Smooth muscle cell (in vitro differentiated cells): ENCODE measurements at regions not wholly inside any gene's neighbourhood (a gene's known extent, or its start where the extent isn't known, plus 50 kb on each side); places are given as distances from the start of the nearest gene placed in this dataset.

Source experiments
- DNase-seq: peaks from one replicate; lab custom pipeline; 2025; ENCODE audit not compliant: unreplicated experiment; lab: John Stamatoyannopoulos, UW
- H2AFZ ChIP-seq: fragments of 200-600 bp; sonication (generic); 2 replicates; pipeline ENCODE4 v1.6.0; 2016; ENCODE audit warnings: antibody characterized with exemption, low read depth, mild to moderate bottlenecking
- H3F3A ChIP-seq: fragments of 200-600 bp; sonication (generic); 2 replicates; pipeline ENCODE4 v1.6.0; 2017; ENCODE audit warnings: antibody characterized with exemption, low read depth
- H3K27ac ChIP-seq: fragments of 200-600 bp; sonication (generic); 2 replicates; pipeline ENCODE4 v1.5.1; 2016; ENCODE audit warnings: low read depth, mild to moderate bottlenecking
- H3K27me3 ChIP-seq: fragments of 200-600 bp; sonication (generic); 2 replicates; pipeline ENCODE4 v1.6.1; 2016; ENCODE audit warnings: low read depth, mild to moderate bottlenecking
- H3K36me3 ChIP-seq: fragments of 200-600 bp; sonication (generic); 2 replicates; pipeline ENCODE4 v1.5.1; 2016; ENCODE audit warnings: low read depth
- H3K4me1 ChIP-seq: fragments of 200-600 bp; sonication (generic); 2 replicates; pipeline ENCODE4 v1.5.1; 2016; ENCODE audit warnings: low read depth
- H3K4me2 ChIP-seq: fragments of 200-600 bp; sonication (generic); 2 replicates; pipeline ENCODE4 v1.6.0; 2016; ENCODE audit warnings: mild to moderate bottlenecking
- H3K4me3 ChIP-seq: fragments of 200-600 bp; sonication (generic); 2 replicates; pipeline ENCODE4 v1.5.1; 2016; ENCODE audit warnings: mild to moderate bottlenecking
- H3K79me2 ChIP-seq: fragments of 200-600 bp; sonication (generic); 2 replicates; pipeline ENCODE4 v1.6.0; 2016; ENCODE audit warnings: low read depth, mild to moderate bottlenecking
- H3K9ac ChIP-seq: fragments of 200-600 bp; sonication (generic); 2 replicates; pipeline ENCODE4 v1.6.0; 2016; ENCODE audit warnings: low read depth
- H3K9me3 ChIP-seq: fragments of 200-600 bp; sonication (generic); replicated peaks from 2 replicates; pipeline ENCODE4 v1.5.1; 2016; ENCODE audit warnings: low read depth
- H4K20me1 ChIP-seq: fragments of 200-600 bp; sonication (generic); 2 replicates; pipeline ENCODE4 v1.6.0; 2016; ENCODE audit warnings: low read depth
- WGBS: methylation state at CpG from one replicate; pipeline ENCODE4 v1.1.7; 2016; ENCODE audit warnings: low lambda C conversion rate; 5-methylcytosine and 5-hydroxymethylcytosine counted together
- TF ChIP-seq, protein P1 (sequence below): fragments of 200-600 bp; sonication (generic); IDR thresholded peaks from 2 replicates; pipeline ENCODE4 v1.5.1; 2017; ENCODE audit warnings: borderline replicate concordance, mild to moderate bottlenecking, antibody characterized with exemption; ENCODE audit not compliant: insufficient read depth, poor library complexity, severe bottlenecking

DNA sequence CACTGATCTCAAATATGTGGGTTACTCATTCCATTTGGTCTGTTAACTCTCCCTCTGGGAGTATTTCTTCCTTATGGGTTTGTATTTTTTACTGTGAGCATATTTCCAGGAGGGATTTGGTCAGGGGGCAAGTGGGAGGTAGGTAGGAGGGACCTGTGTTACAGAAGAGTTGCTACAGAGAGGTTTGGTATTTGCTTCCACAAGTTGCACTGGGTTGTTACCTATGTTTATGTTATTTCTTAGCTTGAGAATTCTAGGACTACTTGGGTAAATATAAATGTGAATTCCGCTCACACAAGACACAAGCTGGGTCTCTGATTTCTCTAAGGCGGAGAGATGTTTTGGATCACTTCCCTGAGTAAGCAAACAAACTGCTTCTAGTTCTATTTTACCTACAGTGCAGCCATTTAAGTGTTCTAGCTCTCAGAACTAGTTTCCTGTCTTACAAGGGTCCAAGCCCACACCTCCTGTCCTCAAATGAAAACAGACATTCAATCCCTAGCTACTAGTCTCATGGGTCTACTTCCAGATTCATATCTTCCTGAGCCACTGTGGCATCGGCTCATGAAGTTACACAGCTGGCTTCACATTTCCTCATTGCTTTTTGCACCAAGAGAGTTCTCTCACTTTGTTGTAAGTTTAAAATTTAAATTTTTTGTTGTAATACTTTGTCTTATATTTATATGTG is 75.4 kb upstream of the PPP1R3C start:
- Histone ChIP-seq H4K20me1 (no peaks in the 10 kb centered on the region), H3K4me3 (no peak overlapping the region), H2AFZ (no peak overlapping the region), H3K27me3 (no peaks in the 10 kb centered on the region), H3K4me1 (peaks cover 8% of the 10 kb centered on the region), H3K79me2 (no peaks in the 10 kb centered on the region), H3K9me3 (no peaks in the 10 kb centered on the region), H3K4me2 (no peak overlapping the region), H3K36me3 (no peaks in the 10 kb centered on the region), H3F3A (no peaks in the 10 kb centered on the region), H3K27ac (no peak overlapping the region), H3K9ac (no peak overlapping the region)
- TF ChIP-seq, protein P1, sequence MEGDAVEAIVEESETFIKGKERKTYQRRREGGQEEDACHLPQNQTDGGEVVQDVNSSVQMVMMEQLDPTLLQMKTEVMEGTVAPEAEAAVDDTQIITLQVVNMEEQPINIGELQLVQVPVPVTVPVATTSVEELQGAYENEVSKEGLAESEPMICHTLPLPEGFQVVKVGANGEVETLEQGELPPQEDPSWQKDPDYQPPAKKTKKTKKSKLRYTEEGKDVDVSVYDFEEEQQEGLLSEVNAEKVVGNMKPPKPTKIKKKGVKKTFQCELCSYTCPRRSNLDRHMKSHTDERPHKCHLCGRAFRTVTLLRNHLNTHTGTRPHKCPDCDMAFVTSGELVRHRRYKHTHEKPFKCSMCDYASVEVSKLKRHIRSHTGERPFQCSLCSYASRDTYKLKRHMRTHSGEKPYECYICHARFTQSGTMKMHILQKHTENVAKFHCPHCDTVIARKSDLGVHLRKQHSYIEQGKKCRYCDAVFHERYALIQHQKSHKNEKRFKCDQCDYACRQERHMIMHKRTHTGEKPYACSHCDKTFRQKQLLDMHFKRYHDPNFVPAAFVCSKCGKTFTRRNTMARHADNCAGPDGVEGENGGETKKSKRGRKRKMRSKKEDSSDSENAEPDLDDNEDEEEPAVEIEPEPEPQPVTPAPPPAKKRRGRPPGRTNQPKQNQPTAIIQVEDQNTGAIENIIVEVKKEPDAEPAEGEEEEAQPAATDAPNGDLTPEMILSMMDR, result no peak
- DNase-seq, result no peak
- 92% methylated on average over 3 of the region's 3 CpGs for WGBS

DNA sequence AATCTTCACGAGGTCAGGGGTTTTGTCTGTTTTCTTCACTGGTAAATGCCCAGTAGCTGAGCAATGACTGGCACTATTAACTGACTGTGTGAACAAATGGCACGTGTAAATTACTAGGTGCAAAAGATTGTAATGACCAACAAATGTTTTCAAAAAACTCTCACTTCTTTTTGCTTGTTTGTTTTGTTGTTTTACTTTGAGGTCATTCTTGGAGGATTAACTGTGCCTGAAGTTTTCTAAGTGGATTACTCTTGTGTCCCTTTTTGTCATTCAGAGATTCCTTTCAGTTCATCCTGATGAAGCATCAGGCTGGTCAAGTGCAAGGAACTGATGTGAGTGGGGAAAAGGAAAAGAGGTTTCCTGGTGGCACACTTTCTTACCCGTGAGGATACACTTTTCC is 74.4 kb upstream of the PPP1R3C start:
- H3K4me1 ChIP-seq, result peaks cover 5% of the 10 kb centered on the region
- no peak overlapping the region for H3K4me2 ChIP-seq
- no peaks in the 10 kb centered on the region for H3K36me3 ChIP-seq
- TF ChIP-seq, protein P1, result no peak
- H2AFZ ChIP-seq, result no peak overlapping the region
- H3K9ac ChIP-seq, result no peak overlapping the region
- no peaks in the 10 kb centered on the region for H4K20me1 ChIP-seq
- no peaks in the 10 kb centered on the region for H3K79me2 ChIP-seq
- no peak overlapping the region for H3K4me3 ChIP-seq
- WGBS, result 71% methylated on average over 3 of the region's 3 CpGs
- no peaks in the 10 kb centered on the region for H3K9me3 ChIP-seq
- no peaks in the 10 kb centered on the region for H3F3A ChIP-seq
- no peak overlapping the region for H3K27ac ChIP-seq
- DNase-seq, result no peak
- no peaks in the 10 kb centered on the region for H3K27me3 ChIP-seq

DNA sequence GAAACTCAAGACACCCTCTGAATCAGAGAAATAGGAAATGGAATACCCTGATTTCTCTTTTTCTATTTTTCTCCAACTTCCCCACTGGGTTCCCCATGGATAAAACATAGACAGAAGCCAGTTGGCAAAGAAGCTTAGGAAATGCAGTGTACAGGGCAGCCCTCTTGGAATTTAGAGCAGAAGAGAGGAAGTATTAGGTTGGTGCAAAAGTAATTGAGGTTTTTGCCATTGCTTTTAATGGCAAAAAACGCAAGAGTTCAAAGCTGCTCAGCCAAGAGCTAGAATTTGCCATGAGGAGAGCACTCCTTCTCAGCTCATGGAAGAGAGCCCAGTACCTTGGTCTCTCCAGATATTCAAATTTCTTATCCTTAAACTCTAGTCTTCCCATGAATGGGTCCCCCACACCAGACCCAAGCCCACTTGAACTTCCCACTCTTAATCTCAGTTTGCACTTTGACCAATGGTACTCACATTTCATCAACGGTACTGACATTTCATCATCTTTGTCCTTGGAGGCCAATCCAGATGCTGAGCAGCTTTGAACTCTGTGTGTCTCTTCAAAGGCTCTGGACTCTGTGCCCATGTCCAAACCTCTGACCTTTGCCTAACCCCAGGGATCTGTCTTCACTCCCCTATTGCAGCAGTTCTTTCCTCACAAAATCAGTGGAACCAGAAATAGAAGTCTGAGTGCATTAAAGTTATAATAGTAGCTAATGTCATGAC is 73.2 kb upstream of the PPP1R3C start:
- no peaks in the 10 kb centered on the region for H3K36me3 ChIP-seq
- H3F3A ChIP-seq, result no peaks in the 10 kb centered on the region
- no peaks in the 10 kb centered on the region for H3K9me3 ChIP-seq
- no peak overlapping the region for H3K4me3 ChIP-seq
- H2AFZ ChIP-seq, result no peak overlapping the region
- H3K4me2 ChIP-seq, result no peak overlapping the region
- no peak overlapping the region for H3K27ac ChIP-seq
- H4K20me1 ChIP-seq, result no peaks in the 10 kb centered on the region
- 98% methylated on average over 2 of the region's 2 CpGs for WGBS
- DNase-seq, result no peak
- no peaks in the 10 kb centered on the region for H3K79me2 ChIP-seq
- no peak overlapping the region for H3K9ac ChIP-seq
- TF ChIP-seq, protein P1, result no peak
- H3K4me1 ChIP-seq, result no peaks in the 10 kb centered on the region
- no peaks in the 10 kb centered on the region for H3K27me3 ChIP-seq
